HG03095 (cell line): ENCODE measurements at regions not wholly inside any gene's neighbourhood (a gene's known extent, or its start where the extent isn't known, plus 50 kb on each side); places are given as distances from the start of the nearest gene placed in this dataset.

Source experiments
- ATAC-seq: cut with Tn5 transposase; IDR thresholded peaks from one replicate; pipeline ENCODE4 v1.9.1; 2021; ENCODE audit warnings: moderate library complexity; ENCODE audit not compliant: unreplicated experiment

DNA sequence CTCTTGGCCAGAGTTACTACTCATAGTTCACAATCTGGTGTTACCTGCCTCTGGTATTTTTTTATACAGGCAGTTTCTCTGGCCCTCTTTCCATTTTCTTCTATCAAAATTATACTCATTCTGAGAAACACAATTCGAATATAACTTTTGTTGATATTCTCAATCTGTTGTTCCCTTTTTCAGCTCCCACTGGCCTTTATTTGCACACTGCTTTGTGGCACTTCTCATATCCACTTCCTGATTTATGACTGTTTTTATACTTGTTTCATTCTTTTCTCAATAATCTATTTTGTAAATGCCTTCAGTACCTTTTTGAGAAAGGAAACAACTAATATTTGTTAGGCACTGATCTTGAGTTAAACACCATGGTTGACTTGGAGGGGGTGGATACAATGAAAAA lies 93.8 kb upstream of the HDAC9 start:
- ATAC-seq, result no peak

DNA sequence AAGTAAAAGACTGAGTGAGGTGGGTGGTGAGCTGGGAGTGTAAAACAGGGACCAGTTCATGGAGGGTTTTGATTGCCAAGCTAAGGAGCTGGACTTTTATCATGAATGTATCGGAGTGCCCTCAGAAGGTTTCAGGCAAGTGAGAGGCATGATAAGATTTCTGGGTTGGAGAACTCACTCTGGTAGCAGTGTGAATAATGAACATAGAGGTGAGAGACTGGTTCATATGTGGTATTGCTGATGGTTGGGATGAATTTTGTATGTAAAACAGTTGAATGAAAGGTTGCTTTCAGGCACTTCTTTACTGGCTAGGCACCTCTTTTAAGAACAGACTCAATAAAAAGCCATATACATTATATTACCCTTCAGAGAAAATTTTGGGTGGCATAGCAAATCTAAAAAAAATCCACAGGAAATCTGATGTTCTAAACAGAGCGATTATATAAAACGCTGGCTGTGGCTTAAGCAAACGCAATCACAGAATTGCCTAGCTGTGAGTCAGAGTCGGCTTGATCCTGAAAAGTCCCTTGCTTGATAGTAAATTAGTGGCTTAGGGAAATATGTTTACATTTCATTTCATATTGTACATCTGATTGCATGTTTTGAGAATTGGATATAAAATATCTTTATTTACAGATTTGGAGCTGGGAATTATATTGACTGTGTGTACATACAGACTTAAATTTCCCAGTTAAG lies 92.9 kb upstream of the HDAC9 start:
- no peak for ATAC-seq

DNA sequence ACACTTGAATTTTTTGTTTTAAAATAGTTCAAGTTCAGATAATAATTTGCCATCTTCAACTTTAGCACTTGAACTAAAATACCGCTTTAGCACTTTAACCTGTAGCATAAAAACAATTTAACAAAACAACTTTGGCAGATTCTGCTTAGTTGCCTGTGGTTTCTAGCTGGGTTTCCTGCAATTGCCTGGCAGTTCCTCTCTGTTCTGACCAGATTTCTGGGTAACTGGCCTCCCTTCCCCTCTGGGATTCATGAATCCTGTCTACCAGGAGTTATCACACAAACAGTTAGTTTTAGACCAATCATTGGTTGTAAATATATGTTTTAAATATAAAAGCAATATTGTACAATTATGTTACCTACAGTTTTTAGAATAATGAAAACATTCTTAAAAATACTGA lies 89.8 kb upstream of the HDAC9 start:
- ATAC-seq, result no peak

DNA sequence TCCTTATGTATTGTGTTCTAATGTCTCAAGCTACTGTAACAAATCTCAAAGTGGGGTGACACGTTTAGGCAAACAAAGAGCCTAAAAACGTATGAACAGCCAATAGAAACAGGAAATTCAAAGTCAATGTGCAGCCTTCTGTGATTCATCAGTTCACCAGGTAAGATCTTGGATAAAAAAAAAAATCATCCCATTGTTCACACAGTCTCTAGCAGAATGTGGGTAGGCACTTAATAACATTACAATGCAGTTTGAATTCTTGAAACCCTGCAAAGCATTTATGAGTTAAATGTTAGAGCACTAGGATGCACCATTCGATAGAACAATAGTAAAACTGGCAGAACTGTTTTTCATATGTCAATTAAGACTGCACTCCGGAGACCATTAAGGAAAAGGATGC lies 88.2 kb upstream of the HDAC9 start:
- ATAC-seq, result no peak

DNA sequence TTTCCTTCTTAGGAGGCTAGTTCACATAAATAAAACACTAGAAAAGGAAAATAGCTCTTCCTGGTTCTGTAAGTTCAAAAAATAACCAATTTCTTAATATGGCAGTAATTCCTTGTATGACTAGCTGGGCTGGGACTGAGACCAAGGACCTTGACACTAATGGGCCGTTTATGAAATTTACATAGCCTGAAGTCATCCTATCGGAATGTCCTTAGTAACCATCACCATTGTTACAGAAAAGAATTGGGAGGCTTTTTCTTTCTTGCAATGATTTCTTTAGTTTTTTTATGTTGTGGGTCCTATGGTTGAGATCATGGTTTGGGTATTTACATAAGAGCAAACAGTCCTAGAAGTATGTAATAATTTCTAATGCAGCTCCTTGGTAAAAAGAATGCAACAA lies 87.1 kb upstream of the HDAC9 start:
- ATAC-seq, result no peak

DNA sequence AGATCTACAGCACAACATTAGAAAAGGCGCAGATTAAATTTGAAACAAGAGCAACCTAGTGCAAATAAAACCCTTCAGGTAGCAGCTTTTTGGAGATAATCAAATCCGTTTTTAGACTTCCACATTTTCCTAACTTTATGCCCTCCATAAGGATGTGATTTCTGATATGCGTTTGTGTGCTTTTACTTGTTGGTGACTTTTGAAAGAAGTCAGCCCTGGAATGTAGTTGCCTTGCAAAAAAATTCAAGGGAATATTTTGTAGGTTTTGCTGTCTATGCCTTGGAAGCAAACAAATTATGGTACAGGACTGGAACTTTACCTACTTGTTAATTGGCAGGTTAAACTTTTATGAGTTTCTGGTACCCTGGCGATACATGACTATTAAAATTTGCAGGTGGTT lies 86.7 kb upstream of the HDAC9 start:
- ATAC-seq, result no peak

DNA sequence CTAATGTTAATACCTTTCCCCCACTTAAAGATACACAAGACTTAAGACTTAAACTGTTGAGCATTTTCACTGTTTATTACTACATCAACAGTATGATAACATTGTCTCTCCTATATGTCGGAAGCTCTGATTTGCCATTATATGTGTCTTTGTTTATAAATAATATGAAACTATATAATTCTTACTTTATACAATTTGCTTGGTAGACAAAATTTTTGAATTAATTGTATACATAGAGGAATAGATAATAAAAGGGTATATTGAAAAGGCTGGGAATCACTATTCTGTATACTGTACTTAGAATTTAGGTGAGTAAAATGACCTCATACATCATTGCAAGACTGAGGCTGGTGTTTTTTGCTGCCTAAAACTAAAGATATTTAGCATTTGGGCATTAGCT lies 82.1 kb upstream of the HDAC9 start:
- ATAC-seq, result no peak

DNA sequence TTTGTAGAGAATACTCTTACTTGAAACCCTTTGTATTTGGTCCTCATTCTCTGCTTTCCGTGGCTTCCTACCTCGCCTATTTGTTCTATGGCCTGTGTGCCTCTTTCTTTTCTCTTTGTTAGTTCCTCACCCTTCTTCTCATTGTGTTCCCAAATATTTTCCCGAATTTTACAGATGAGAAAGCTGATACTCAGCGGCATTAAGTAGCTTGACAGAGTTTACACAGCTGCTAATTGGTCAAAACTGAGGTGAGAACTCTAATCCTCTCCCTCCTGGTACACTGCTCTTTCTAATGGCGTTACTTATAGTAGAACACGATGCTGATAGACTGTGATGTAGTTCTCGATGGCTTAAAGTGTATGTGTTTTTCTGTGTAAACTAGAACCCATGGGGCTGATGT lies 80.7 kb upstream of the HDAC9 start:
- no peak for ATAC-seq

DNA sequence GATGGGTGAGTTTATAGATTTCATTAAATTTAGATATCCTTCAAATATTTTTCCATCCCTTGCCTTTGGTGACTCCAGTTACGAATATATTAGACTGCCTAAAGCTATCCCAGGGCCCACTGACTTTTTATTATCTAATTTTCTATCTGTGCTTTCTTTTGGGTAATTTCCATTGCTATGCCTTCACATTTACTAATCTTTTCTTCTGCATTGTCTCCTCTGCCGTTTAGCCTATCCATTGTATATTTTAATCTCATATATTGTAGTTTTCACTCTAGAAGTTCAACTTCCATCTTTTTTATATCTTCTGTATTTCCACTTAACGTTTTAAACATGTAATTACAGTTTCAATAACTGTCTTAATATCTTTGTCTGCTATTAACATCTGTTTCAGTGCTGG lies 78.6 kb upstream of the HDAC9 start:
- ATAC-seq, result no peak

DNA sequence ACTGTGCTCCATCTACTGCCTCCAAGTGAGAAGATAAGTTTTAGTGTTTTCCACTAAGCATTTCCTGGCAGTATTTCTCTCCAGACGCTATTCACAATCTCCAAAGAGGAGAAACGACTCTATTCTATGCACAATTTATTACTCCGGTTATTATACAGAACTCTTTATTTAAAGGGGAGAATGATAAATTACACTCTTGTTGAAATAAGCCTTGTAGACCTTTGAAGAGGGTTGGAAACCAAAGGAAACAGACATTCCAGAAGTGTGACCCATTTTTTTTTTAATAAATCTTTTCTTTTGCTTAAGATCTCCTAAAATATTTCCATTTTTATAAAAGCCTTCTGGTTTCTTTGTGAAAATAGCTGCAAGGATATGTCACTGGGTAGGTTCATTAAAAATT lies 76.1 kb upstream of the HDAC9 start:
- ATAC-seq, result no peak

DNA sequence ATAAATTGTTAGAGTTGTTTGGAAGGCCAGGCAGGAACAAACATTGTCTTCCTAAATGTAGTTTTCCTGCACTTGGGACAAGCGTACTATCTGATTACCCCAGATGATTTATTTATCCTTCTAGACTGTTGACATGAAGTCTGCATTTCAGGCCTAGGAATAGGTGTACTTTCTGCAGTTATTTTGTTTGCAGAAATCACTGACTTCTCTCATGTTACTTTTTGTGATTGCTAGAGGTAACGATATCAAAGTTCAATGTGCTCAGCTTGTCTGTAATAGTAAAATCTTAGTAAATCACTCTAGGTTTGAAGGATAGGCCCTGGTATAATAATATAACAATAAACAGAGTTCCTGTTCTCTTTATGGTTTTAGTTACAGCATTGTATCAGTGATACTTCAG lies 75.4 kb upstream of the HDAC9 start:
- no peak for ATAC-seq

DNA sequence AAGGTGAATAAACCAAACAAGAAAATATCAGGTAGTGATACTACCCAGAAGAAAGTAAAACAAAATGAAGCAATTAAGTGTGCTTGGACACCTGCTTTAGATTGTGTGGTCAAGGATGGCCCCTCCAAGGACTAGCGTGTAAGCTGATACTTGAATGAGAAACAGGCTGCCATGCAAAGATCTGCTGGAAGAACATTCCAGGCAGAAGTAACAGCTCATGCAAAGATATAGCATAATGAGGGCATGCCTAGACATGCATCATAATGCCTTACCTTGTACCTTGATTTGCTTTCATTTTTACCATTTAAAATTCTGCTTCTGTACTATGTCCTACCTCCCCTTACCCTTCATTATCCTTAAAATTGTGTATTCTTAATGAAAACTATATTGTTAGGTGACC lies 74.8 kb upstream of the HDAC9 start:
- no peak for ATAC-seq

DNA sequence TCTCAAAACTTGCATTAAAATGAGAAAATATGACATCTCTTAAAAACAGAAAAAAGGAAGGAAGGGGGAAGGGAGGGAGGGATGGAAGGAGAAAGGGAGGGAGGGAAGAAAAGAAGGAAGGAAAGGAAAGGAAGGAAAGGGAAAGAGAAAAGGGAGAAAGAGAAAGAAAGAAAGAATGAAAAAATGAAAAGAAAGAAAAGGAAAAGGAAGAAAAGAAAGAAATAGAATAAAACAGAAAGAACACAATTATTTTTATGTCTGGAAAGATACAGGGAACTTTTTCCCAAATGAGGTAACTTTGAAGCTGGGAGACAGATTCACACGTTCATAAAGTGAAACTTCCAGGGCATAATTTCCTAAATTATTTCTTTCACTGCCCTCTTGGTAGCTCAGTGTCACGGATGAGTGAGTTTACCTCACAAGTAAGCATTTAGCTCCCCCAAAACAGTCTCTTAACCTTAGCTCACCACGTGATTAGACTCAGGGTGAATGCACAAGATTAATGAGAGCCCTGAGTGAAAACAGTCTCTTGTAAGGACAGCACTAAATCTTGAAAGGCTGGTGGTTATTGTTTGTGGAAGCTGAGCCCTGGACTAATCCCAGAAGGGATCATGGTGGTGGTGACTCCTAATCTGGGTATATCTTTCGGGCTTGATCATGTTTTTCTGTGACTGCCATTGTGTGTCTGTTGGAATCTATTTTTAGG lies 74.1 kb upstream of the HDAC9 start:
- ATAC-seq, result no peak

DNA sequence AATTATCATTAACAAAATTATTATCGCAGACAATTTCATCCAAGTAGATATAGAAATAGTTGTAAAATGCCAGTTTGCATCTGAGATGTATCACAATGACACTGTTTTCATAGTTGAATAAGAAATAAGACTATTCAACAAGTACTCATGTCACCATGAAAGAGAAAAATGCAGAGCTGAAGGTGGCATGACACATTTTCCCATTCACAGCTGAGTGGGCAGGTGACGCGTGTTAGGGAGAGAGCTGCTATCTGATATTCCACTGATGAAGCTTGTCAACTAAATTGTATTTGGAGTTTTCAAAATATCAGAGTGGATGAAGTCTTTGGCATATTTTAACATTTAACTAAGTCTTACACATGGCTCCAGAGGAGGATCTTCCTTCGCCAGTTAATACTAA lies 70.3 kb upstream of the HDAC9 start:
- ATAC-seq, result no peak

DNA sequence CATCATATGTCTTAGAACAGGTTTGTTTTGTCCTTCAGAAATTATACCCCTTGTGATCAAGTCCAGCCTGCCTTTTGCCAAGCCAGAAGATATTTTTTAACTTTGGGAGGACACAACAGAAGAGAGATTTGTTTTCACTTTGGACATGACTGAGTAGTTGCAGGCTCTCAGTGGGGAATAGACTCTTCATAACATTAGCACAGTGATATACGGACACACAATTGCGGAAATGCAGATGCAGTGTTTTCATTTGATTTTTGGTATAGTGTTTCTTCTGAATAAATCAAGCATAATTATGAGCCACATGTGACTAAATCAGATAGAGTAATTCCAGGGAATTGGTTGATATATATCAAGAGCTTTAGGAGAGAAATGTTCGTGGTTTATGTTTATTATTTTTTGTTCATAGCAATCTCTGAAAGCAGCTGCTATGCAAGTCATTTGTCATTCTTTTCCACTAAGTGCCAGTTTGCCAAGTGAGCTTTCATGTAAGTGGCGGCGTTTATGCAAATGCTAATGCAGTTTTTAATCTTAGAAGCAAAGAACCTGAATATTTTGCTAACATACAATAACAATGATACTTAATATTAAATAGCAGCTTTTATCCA lies 69.6 kb upstream of the HDAC9 start:
- no peak for ATAC-seq

DNA sequence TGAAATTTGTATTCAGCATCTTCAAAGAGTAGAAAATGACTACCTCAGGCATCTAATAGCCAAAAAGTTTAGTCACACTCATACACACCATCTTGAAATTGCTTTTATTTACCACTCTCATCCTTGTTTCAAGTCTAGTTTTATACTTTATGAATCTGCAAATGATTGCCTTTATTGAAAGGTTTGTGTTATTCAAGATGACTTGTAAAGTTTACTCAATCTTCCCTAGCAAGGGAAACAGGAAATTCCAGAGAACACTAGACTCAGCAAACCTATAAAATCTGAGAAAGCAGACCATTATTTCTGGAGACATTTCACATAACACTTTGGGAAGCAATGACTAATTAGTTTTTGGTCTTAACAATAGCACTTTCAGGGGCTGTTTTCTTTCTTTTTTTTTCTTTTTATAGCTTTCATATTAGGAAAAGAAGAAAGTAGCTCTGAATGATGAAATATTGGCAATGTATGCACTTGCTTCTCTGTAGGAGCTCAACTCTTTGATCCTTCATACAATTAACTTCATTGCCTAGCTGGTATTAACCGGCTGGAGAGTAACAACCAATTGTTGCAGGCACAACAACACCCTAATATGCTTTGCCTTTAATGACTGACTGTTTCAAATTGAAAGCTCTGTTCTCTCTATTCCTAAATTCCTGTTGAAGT lies 68.9 kb upstream of the HDAC9 start:
- no peak for ATAC-seq

DNA sequence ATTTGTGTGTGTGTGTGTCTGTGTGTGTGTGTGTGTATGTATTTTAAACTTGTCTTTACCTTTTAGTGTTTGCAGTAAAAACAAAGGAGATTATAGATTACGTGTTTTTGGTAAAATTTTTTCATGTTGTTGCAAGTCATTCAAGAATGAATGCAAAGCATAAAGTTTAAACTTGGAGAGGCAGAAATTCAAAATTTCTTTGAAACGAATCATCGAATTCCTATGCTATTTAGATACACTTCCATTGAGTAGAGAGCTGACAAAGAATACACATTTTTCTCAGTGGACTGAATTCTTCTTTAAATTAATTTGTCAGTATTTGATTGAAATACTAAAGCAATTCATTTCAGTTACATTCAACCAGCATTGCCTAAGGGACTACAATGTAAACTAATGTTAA lies 66.0 kb upstream of the HDAC9 start:
- no peak for ATAC-seq

DNA sequence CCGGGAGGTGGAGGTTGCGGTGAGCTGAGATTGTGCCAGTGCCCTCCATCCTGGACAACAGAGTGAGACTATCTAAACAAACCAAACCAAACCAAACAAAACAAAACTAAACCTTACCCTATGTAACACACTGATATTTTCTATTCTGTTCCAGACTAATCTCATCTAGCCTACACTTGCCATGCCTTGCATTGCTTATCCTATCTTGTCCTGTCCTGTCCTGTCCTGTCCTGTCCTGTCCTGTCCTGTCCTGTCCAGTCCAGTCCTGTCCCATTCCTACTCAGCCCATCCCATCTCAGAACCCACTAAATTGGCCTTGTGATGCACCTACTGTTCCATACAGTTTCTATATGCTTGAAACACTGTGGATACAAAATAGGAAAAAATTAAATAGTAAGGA lies 64.7 kb upstream of the HDAC9 start:
- no peak for ATAC-seq

DNA sequence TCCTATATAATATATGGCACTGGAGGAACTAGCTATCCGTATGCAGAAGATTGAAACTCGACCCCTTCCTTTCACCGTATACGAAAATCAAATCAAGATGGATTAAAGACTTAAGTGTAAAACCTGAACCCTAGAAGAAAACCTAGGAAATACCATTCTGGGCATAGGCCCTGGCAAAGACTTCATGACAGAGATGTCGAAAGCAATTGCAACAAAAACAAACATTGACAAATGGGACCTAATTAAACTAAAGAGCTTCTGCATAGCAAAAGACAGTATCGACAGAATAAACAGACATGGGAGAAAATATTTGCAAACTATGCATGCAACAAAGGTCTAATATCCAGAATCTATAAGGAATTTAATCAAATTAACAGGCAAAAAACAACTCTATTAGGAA lies 61.4 kb upstream of the HDAC9 start:
- ATAC-seq, result no peak

DNA sequence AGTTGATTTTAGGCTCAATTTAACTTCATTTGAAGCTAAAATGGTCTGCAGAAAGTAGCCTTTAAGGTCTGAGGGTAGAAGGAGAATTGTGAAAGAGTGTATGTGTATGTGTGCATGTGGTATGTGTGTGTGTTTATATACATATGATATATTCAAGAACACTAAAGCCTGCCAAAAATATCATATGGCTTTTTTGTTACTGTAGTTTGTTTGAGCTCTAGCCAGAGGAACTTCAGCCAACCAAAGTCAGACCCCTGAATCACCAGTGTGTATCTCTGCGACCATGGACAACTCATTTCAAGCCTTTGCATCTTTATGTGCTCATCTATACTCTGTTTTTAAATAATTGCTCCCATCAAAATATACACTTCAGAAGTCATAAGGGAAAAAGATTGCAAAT lies 58.4 kb upstream of the HDAC9 start:
- ATAC-seq, result no peak

DNA sequence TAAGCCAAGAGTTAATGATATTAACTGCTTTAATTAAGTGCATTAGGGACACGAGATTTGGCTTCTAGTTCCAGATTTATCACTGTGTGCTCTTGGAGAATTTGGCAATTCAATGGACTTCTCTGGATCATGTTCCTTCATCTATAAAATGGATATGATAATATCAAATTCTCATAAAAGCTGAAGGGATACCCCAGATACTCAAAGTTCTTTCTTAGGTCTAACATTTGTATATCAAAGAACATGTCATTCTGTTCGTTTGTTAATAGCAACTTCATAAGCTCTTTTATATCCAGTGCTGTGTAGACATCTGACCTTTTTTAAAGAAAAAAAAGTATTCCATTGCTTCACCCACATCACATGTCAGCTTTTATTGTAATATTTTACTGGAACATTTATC lies 54.6 kb upstream of the HDAC9 start:
- ATAC-seq, result no peak

DNA sequence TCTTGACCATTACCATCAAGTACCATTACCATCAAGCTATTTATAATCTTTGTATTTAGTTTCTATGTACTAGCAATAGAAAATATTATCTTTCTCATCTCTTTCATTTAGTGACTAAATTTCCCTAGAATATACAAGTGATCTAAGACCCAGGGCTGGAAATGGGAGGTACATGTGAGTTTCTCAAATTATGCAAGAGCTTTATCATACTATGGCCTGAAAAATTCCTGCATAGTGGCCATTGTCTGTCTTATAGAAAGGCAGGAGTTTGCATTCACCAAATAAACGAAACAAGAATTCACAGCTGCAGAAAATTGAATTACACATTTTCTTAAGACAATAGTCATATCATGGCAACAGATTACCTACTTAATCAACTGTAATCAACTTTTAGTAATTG lies 50.7 kb upstream of the HDAC9 start:
- no peak for ATAC-seq
